GM13976 (cell line): ENCODE measurements at regions not wholly inside any gene's neighbourhood (a gene's known extent, or its start where the extent isn't known, plus 50 kb on each side); places are given as distances from the start of the nearest gene placed in this dataset.

Experiments used
- DNase-seq: peaks from one replicate; pipeline ENCODE4 v3.0.0; 2012; ENCODE audit warnings: low spot score
- in situ Hi-C: fragments of 300-500 bp; cut with MboI; formaldehyde crosslinking; loops from one replicate; pipeline ENCODE4 v1.12.0; 2022; ENCODE audit warnings: low sequenced_read_pairs, mixed read lengths, inconsistent platforms; ENCODE audit not compliant: unreplicated experiment
- TF ChIP-seq, protein P1 (sequence below): IDR thresholded peaks from 2 replicates; pipeline ENCODE4 v1.5.1; 2012; ENCODE audit warnings: borderline replicate concordance, mild to moderate bottlenecking; ENCODE audit not compliant: insufficient read depth; ENCODE audit errors: extremely low read depth, missing control alignments, control extremely low read depth

DNA sequence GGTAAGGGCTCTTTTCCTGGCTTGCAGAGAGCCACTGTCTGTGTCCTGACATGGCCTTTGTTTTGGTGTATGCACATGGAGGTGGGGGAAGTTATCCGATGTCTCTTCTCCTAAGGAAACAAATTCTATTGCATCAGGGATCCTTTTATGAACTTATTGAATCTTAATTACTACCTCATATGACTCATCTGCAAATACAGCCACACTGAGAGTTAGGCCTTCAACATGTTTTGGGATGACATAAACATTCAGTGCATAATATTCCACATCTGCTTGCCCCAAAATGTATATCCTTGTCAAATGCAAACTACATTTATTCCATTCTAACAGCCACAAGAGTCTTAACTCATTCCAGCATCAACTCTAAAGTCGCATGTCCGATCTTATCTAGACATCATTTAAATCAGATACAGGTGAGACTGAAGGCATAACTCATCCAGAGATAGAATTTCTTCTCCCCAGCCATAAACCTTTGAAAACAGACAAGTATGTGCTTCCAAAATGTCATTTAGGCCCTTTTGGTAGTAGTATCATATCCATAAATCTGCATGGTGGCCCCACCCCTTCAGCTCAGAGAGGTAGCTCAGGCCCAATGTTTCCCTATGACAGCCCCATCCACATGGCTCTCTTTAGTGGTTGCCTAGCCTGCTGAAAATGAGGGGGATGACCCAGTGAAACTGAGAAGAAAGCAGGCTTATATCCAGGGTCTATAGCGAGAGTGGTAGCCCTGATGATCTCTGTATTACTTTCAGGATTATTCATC, 289.5 kb upstream of the ALCAM start:
- TF ChIP-seq, protein P1, sequence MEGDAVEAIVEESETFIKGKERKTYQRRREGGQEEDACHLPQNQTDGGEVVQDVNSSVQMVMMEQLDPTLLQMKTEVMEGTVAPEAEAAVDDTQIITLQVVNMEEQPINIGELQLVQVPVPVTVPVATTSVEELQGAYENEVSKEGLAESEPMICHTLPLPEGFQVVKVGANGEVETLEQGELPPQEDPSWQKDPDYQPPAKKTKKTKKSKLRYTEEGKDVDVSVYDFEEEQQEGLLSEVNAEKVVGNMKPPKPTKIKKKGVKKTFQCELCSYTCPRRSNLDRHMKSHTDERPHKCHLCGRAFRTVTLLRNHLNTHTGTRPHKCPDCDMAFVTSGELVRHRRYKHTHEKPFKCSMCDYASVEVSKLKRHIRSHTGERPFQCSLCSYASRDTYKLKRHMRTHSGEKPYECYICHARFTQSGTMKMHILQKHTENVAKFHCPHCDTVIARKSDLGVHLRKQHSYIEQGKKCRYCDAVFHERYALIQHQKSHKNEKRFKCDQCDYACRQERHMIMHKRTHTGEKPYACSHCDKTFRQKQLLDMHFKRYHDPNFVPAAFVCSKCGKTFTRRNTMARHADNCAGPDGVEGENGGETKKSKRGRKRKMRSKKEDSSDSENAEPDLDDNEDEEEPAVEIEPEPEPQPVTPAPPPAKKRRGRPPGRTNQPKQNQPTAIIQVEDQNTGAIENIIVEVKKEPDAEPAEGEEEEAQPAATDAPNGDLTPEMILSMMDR, result no peak
- in situ Hi-C loops, result no loop called here
- no peak for DNase-seq

DNA sequence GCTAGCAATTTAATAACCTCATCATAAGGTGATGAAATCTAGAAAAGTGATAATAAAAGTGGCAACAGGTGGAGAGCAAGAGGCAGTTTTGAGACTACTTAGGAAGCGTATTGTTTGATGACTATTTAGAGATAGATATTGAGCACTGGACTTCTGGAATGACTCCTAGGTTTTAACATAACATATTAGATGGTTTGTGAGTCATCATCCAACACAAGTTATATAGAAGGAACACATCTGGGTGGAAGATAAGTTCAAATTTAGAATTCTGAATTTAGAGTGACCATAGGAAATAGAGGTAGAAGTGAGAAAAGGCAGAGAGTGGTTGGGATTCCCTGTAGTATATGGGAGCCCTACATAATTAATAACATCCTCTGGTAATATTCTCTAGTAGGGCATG, 282.8 kb upstream of the ALCAM start:
- TF ChIP-seq, protein P1, result no peak
- in situ Hi-C loops, result no loop called here
- no peak for DNase-seq

DNA sequence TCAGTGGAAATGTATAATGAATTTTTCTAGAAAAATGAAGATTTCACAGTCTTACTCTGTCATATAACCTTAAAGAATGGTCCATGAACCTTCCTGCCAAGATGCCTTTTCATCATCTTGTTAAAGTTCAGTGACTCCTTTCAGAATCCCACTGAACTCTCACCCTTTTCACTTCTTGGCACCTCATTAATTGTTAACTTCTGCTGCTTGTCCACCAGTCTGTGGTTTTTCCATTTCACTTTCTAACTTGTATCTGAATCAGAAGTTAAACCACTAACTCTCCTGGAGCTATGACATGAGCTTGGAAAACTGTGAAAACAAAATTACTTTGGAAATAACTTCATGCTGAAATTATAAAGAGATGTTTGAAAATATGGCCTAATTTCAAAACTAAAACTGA, 281.2 kb upstream of the ALCAM start:
- no peak for DNase-seq
- TF ChIP-seq, protein P1, result no peak
- in situ Hi-C loops, result no loop called here

DNA sequence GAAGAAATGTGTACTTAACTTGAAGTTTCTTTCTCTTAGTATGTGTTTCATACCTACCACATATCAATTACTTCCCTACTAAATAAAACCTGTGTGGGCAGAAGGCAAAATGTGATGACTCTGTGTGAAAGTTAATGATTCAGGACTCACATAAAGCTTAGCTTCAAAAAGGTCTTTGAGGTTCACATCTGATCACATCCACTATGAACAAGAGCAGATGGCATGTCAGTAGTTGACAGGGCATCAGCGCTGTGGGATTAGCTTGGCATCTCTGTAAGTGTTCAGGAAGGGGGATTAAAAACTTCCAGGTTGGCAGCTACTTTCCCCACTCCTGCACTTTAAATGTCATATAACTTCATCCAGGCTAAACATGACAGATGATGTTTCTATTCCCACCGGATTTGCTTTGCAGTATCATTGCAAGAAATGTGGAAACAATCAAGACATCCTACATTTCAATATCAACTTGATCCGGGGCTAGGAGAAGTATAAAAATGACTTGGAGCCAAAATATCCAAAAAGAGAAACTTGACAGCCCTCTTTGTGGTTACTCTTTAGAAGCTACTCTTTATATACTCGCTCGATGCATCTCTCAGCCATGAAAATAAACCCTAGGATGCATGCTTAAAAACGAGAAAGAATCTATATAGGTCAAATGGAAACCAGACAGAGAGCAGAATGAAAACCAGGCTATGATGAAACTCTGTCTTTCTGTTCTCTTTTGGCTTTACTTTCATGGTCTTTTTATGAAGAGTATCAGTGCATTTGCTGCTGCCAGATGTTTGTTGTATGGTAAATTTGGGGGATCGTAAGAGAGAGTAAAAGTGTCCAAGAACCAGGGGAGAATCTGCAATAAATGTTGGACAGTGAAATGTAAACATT, 273.1 kb upstream of the ALCAM start:
- TF ChIP-seq, protein P1, result no peak
- DNase-seq, result no peak
- in situ Hi-C loops, result no loop called here

DNA sequence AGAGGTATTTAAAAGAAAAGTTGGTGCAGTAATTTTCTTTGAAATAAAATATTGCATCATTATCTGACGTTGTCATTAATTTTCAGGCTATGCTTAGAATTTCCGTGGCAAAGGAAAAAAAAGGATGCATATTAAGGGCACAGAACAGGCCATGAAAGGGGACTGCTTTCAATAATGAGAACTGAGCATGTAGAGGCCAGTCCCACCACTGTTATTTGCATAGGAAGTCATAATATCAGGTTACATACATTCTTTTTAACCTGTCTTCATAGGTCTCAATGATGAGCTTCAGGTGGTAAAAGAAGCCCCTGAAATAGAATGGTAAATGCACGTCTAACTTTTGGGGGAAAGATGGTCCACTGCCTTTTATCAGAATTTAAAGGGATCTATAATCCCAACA, 272.1 kb upstream of the ALCAM start:
- TF ChIP-seq, protein P1, result no peak

DNA sequence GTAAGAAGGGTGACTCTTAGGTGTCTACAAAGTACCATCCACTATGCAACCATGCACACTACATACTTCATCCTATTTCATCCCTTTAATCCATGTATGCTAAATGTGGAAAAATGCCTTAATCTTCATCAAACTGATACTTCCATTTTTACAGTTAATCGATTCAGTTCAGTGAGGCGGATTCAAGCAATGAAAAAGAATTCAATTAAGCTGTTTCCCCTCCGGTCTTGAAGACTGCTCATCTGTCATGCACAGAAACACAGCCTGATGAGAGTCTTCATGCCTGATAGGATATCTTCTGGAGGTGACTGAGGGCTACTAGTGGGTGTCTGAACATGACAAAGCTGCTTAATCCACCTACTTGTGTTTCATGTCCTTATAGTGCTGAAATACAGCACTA, 270.6 kb upstream of the ALCAM start:
- DNase-seq, result no peak
- TF ChIP-seq, protein P1, result no peak
- in situ Hi-C loops, result no loop called here

More for the DNA sequence above, 272.1 kb upstream of the ALCAM start:
- in situ Hi-C loops, result no loop called here
- DNase-seq, result no peak
